Gastroesophageal sphincter (tissue), 3 donors: ENCODE measurements at regions not wholly inside any gene's neighbourhood (a gene's known extent, or its start where the extent isn't known, plus 50 kb on each side); places are given as distances from the start of the nearest gene placed in this dataset.

ENCODE experiments used
- POLR2A ChIP-seq, 2 donors: fragments of 450-650 bp; IDR thresholded peaks; one replicate each; pipeline ENCODE4 v1.6.1; 2017; ENCODE audit warnings: antibody characterized with exemption in 2 of 2, mild to moderate bottlenecking in 2 of 2, moderate library complexity in 1 of 2
- POLR2AphosphoS5 ChIP-seq: sonication (generic); formaldehyde crosslinking; IDR thresholded peaks from one replicate; pipeline ENCODE4 v1.6.1; 2017; ENCODE audit warnings: antibody characterized with exemption
- TF ChIP-seq, protein P1 (sequence below), 4 experiments: fragments of 200-600 bp in 2 of 4; fragments of 450-650 bp in 2 of 4; sonication (generic) in 1 of 4; IDR thresholded peaks; one replicate each; pipeline ENCODE4 v1.5.1; 2017 to 2019; ENCODE audit warnings: antibody characterized with exemption in 4 of 4, mild to moderate bottlenecking in 2 of 4, moderate library complexity in 2 of 4

DNA sequence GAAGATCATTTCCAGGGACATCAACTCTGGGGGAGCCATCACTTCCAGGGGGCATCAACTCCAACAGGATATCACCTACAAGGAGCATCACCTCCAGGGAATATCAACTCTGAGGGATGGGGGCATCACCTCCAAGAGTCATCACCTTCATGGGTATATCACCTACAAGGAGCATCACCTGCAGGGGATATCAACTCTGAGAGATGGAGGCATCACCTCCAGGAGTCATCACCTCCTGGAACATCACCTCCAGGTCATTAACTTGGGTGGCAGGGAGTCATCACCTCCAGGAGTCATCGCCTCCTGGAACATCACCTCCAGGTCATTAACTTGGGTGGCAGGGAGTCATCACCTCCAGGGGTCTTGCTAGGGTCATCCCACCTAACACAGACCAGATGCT, 167.6 kb downstream of the NDUFA10 start:
- TF ChIP-seq, protein P1, sequence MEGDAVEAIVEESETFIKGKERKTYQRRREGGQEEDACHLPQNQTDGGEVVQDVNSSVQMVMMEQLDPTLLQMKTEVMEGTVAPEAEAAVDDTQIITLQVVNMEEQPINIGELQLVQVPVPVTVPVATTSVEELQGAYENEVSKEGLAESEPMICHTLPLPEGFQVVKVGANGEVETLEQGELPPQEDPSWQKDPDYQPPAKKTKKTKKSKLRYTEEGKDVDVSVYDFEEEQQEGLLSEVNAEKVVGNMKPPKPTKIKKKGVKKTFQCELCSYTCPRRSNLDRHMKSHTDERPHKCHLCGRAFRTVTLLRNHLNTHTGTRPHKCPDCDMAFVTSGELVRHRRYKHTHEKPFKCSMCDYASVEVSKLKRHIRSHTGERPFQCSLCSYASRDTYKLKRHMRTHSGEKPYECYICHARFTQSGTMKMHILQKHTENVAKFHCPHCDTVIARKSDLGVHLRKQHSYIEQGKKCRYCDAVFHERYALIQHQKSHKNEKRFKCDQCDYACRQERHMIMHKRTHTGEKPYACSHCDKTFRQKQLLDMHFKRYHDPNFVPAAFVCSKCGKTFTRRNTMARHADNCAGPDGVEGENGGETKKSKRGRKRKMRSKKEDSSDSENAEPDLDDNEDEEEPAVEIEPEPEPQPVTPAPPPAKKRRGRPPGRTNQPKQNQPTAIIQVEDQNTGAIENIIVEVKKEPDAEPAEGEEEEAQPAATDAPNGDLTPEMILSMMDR (IDR thresholded peaks at IDR 0.05) = no peak
- TF ChIP-seq POLR2A (IDR thresholded peaks at IDR 0.05) = no peak
- TF ChIP-seq POLR2AphosphoS5 = no peak
